Urothelium cell line (cell line): ENCODE measurements at regions not wholly inside any gene's neighbourhood (a gene's known extent, or its start where the extent isn't known, plus 50 kb on each side); places are given as distances from the start of the nearest gene placed in this dataset.
"Not testable (repeated sequence)": the region's sequence is repeated elsewhere in the genome, so short reads cannot be mapped to it uniquely, and the experiment has no call there.

Experiments used
- DNase-seq: peaks from one replicate; pipeline ENCODE4 v3.0.0; 2011; ENCODE audit warnings: low spot score, mixed read lengths
- FAIRE-seq: peaks from 2 replicates; lab custom pipeline; 2011; peaks lifted over from hg19 to GRCh38; lab: Jason Lieb, UNC

- not testable (repeated sequence) for DNase-seq, FAIRE-seq
Observed at GRCh38 chr12:25891095-25891494, 67.4 kb upstream of the RASSF8 start.

GRCh38 chr12:25894759-25895158 is 63.7 kb upstream of the RASSF8 start:
- DNase-seq (no peak), FAIRE-seq (no peak)

- FAIRE-seq (no peak), DNase-seq (no peak)
Observed at GRCh38 chr12:25896981-25897380, 61.5 kb upstream of the RASSF8 start.

- FAIRE-seq (peak; percentile 46), DNase-seq (no peak)
Observed at GRCh38 chr12:25903603-25904245, 54.8 kb upstream of the RASSF8 start.

DNA sequence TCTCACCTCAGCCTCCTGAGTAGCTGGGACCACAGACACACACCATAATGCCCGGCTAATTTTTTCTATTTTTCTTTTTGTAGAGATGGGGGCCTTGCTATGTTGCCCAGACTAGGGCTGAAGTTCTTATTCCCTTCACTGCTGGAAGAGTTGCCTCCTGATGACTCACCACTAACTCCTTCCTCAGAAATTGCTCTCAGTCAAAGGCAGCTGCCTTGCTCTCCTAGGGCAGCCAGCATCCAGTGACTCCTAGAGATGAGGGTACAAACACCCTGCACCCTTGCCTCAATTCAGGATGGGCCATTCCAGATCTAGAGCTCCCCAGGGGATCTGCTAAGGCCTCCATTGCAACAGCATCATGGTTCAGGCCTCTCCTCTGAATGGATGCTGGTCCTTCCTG is 54.0 kb upstream of the RASSF8 start:
- DNase-seq = no peak
- FAIRE-seq = no peak

DNA sequence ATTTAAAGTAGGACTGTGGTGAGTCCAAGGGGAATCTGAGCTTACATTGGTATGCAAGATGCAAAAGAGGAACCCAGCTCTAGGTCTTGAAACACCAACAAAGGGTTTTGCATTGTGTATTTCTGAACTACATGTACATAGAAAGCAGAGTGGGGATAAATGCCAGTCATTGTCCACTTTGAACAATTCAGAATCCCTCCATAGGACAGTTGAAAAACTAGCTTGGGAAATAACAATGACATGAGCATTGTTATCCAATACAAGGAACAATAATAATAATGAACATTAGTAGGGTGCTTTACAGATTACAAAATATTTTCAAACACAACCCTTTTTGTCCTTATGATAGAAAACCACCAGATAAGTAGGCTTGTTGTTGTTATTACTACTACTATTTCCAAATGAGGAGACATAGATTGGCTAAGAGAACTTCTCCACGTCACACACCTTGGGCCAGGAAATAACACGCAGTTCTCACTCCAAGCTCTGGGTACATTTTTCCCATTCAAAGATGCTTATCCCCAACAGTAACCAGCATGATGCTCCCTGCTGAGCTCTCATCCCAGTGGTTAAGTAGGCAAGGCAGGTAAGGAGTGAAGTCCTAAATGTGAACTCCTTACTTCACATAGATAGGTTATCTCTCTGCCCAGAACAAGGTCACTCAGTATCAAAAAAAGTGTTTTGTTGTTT is 51.7 kb upstream of the RASSF8 start:
- no peak for DNase-seq
- FAIRE-seq = no peak
